ENCODE measurements at regions not wholly inside any gene's neighbourhood (a gene's known extent, or its start where the extent isn't known, plus 50 kb on each side); places are given as distances from the start of the nearest gene placed in this dataset.

DNA sequence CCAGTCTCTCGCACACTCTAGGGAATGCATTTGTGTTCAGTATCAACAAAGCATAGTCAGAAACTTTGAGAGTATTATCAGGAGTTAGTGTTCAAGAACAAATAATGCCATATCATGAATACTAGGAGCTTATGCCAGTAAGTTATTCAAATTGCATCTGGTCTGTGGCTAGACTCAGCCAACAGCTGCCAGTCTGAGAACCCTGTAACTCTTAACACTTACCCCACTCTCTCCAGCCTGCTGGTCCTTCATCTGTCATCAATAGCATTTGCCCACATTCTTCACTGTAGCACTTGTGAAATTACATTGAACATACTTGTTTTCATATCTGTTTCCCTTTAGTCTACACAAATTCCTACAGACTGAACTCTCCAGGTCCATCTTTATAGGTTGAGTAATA is 1157.5 kb upstream of the RAG2 start:
- Histone ChIP-seq H3K36me3 (no peaks in the 10 kb centered on the region), H3K4me1 (no peaks in the 10 kb centered on the region), H3K27me3 (replicated peaks in 1 of 7) (no peaks in the 10 kb centered on the region), H3K4me3 (no peak overlapping the region), H3K27ac (no peak overlapping the region), H3K9me3 (peaks cover 0 to 7% (median 0%) of the 10 kb centered on the region in 8 donors)
- intact Hi-C loops (cut with DNase I; ENCODE audit: low total_unique reads): no loop called here
- WGBS, 5 donors: 81 to 100% (median 93%) methylated on average over 1 of the region's 1 CpG
- no peak for TF ChIP-seq POLR2A (IDR thresholded peaks at IDR 0.05)
- TF ChIP-seq, protein P1, sequence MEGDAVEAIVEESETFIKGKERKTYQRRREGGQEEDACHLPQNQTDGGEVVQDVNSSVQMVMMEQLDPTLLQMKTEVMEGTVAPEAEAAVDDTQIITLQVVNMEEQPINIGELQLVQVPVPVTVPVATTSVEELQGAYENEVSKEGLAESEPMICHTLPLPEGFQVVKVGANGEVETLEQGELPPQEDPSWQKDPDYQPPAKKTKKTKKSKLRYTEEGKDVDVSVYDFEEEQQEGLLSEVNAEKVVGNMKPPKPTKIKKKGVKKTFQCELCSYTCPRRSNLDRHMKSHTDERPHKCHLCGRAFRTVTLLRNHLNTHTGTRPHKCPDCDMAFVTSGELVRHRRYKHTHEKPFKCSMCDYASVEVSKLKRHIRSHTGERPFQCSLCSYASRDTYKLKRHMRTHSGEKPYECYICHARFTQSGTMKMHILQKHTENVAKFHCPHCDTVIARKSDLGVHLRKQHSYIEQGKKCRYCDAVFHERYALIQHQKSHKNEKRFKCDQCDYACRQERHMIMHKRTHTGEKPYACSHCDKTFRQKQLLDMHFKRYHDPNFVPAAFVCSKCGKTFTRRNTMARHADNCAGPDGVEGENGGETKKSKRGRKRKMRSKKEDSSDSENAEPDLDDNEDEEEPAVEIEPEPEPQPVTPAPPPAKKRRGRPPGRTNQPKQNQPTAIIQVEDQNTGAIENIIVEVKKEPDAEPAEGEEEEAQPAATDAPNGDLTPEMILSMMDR (IDR thresholded peaks at IDR 0.05 in 8 of 11, conservative IDR thresholded peaks at IDR 0.05 in 3 of 11): no peak
- TF ChIP-seq POLR2AphosphoS5 (IDR thresholded peaks at IDR 0.05): no peak
- DNase-seq: no peak

DNA sequence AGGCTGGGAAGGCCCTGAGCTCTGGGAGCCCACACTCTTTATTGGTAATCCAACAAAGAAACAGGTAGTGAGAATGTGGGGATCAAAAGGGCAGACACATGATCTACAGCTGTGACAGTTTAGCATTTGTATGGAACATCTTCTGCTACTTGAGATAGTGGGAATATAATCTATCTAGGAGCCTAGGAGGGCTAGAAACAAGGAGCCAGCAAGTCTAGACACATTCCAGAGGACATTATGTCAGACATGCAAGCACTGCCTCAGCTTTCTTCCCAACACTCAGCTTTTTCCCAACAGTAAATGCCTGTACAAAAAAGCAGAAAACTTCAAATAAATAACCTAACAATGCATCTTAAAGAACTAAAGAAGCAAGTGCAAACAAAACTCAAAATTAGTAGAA is 1150.6 kb upstream of the RAG2 start:
- intact Hi-C loops (cut with DNase I; ENCODE audit: low total_unique reads): no loop called here
- H3K4me1 ChIP-seq: no peaks in the 10 kb centered on the region
- no peak overlapping the region for H3K27ac ChIP-seq
- no peak for DNase-seq
- H3K36me3 ChIP-seq: no peaks in the 10 kb centered on the region
- H3K9me3 ChIP-seq: peaks cover 0 to 6% (median 0%) of the 10 kb centered on the region in 8 donors
- H3K27me3 ChIP-seq (replicated peaks in 1 of 7): no peaks in the 10 kb centered on the region
- no peak overlapping the region for H3K4me3 ChIP-seq
- TF ChIP-seq POLR2AphosphoS5 (IDR thresholded peaks at IDR 0.05): no peak
- no peak for TF ChIP-seq POLR2A (IDR thresholded peaks at IDR 0.05)
- TF ChIP-seq, protein P1 (IDR thresholded peaks at IDR 0.05 in 8 of 11, conservative IDR thresholded peaks at IDR 0.05 in 3 of 11): no peak

DNA sequence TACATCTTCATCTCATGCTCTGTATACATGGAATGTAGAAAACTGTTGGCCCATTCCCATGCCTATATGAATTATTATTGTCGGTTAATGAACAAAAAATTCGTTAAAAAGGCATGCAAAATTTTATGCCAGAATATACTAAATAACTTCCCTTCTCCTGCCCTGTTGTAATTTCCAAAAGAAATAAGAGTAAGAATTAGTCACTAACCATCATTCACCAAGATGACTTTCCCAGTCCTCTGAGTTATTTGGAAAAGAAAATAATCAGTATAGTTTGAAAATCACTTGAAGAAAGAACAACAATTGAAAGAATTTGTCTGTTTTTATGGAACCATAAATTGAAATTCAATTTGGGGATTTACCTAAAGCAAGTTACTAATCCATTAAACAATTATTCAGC is 1149.1 kb upstream of the RAG2 start:
- no peak overlapping the region for H3K4me3 ChIP-seq
- H3K27ac ChIP-seq: no peak overlapping the region
- H3K9me3 ChIP-seq: peaks cover 0 to 6% (median 0%) of the 10 kb centered on the region in 8 donors
- WGBS, 5 donors: 64 to 90% (median 82%) methylated on average over 2 of the region's 2 CpGs
- TF ChIP-seq, protein P1 (IDR thresholded peaks at IDR 0.05 in 8 of 11, conservative IDR thresholded peaks at IDR 0.05 in 3 of 11): no peak
- no peak for TF ChIP-seq POLR2A (IDR thresholded peaks at IDR 0.05)
- no peak for TF ChIP-seq POLR2AphosphoS5 (IDR thresholded peaks at IDR 0.05)
- intact Hi-C loops (cut with DNase I; ENCODE audit: low total_unique reads): no loop called here
- DNase-seq: no peak
- no peaks in the 10 kb centered on the region for H3K27me3 ChIP-seq (replicated peaks in 1 of 7)
- H3K36me3 ChIP-seq: no peaks in the 10 kb centered on the region
- H3K4me1 ChIP-seq: no peaks in the 10 kb centered on the region

DNA sequence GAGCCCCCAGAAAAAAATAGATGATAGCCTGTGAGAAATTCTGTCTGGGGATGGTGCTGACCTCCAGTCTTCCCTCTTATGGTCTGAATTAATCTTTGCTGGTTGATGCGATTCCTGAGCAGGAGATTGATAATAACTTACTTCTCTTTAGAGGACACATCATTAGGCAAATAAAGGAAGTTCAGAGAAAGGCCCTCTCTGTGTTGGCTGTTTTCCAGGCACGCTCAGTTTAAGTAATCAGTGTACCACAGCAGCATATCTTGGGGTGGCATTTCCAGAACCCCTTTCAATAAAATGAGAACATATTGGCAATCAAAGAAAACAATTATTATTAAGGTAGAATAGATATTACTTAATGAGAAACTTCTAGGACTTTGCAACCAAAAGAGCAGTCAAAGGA is 1129.3 kb upstream of the RAG2 start:
- Histone ChIP-seq H3K27me3 (replicated peaks in 1 of 7) (no peaks in the 10 kb centered on the region), H3K27ac (no peak overlapping the region), H3K4me3 (no peak overlapping the region), H3K36me3 (no peaks in the 10 kb centered on the region), H3K9me3 (no peaks in the 10 kb centered on the region), H3K4me1 (no peaks in the 10 kb centered on the region)
- intact Hi-C loops (cut with DNase I; ENCODE audit: low total_unique reads): no loop called here
- no peak for TF ChIP-seq POLR2AphosphoS5 (IDR thresholded peaks at IDR 0.05)
- TF ChIP-seq POLR2A (IDR thresholded peaks at IDR 0.05): no peak
- TF ChIP-seq, protein P1 (IDR thresholded peaks at IDR 0.05 in 8 of 11, conservative IDR thresholded peaks at IDR 0.05 in 3 of 11): no peak
- WGBS, 5 donors: 15 to 38% (median 21%) methylated on average over 2 of the region's 2 CpGs
- no peak for DNase-seq

Measured in spleen (tissue), 11 donors.